ENCODE measurements at regions not wholly inside any gene's neighbourhood (a gene's known extent, or its start where the extent isn't known, plus 50 kb on each side); places are given as distances from the start of the nearest gene placed in this dataset.

- H3K4me1 ChIP-seq, result no peaks in the 10 kb centered on the region
- H3K27me3 ChIP-seq, result no peaks in the 10 kb centered on the region
- no peak for TF ChIP-seq EP300 (IDR thresholded peaks at IDR 0.05)
- H3K4me3 ChIP-seq, result no peak overlapping the region
- H3K36me3 ChIP-seq, result no peaks in the 10 kb centered on the region
- intact Hi-C loops (cut with DNase I), result no loop called here
- H3K9me3 ChIP-seq, result no peaks in the 10 kb centered on the region
- WGBS, result 81% methylated on average over 5 of the region's 5 CpGs
- no peak overlapping the region for H3K27ac ChIP-seq (replicated peaks in 1 of 4)
- no peak for DNase-seq (ENCODE audit: extremely low spot score)
These were observed 259.1 kb upstream of the DAPK1 start for GRCh38 chr9:87238545-87238944.

- H3K36me3 ChIP-seq, result no peaks in the 10 kb centered on the region
- H3K4me3 ChIP-seq, result no peak overlapping the region
- DNase-seq (ENCODE audit: extremely low spot score), result peak; percentile 64
- no peaks in the 10 kb centered on the region for H3K27me3 ChIP-seq
- no peaks in the 10 kb centered on the region for H3K4me1 ChIP-seq
- 83% methylated on average over 1 of the region's 1 CpG for WGBS
- intact Hi-C loops (cut with DNase I), result no loop called here
- no peak overlapping the region for H3K27ac ChIP-seq (replicated peaks in 1 of 4)
- no peaks in the 10 kb centered on the region for H3K9me3 ChIP-seq
- TF ChIP-seq POLR2AphosphoS5 (IDR thresholded peaks at IDR 0.05), result no peak
- TF ChIP-seq CTCF (IDR thresholded peaks at IDR 0.05), result no peak
- TF ChIP-seq POLR2A (IDR thresholded peaks at IDR 0.05; ENCODE audit: low read depth), result no peak
- TF ChIP-seq EP300 (IDR thresholded peaks at IDR 0.05), result no peak
These were observed 258.4 kb upstream of the DAPK1 start for GRCh38 chr9:87239312-87239711.

GRCh38 chr9:87243602-87244001 lies 254.1 kb upstream of the DAPK1 start:
- no peaks in the 10 kb centered on the region for H3K36me3 ChIP-seq
- intact Hi-C loops (cut with DNase I), result no loop called here
- no peak overlapping the region for H3K4me3 ChIP-seq
- WGBS, result 90% methylated on average over 2 of the region's 2 CpGs
- H3K9me3 ChIP-seq, result no peaks in the 10 kb centered on the region
- no peak overlapping the region for H3K27ac ChIP-seq (replicated peaks in 1 of 4)
- TF ChIP-seq POLR2AphosphoS5 (IDR thresholded peaks at IDR 0.05), result no peak
- no peak for TF ChIP-seq POLR2A (IDR thresholded peaks at IDR 0.05; ENCODE audit: low read depth)
- TF ChIP-seq CTCF (IDR thresholded peaks at IDR 0.05), result no peak
- TF ChIP-seq EP300 (IDR thresholded peaks at IDR 0.05), result no peak
- no peaks in the 10 kb centered on the region for H3K27me3 ChIP-seq
- DNase-seq (ENCODE audit: extremely low spot score), result no peak
- no peaks in the 10 kb centered on the region for H3K4me1 ChIP-seq

- intact Hi-C loops (cut with DNase I), result no loop called here
- H3K9me3 ChIP-seq, result no peaks in the 10 kb centered on the region
- H3K27ac ChIP-seq (replicated peaks in 1 of 4), result no peak overlapping the region
- 79% methylated on average over 4 of the region's 4 CpGs for WGBS
- H3K36me3 ChIP-seq, result no peaks in the 10 kb centered on the region
- no peaks in the 10 kb centered on the region for H3K4me1 ChIP-seq
- TF ChIP-seq EP300 (IDR thresholded peaks at IDR 0.05) (no peak), CTCF (IDR thresholded peaks at IDR 0.05) (no peak), POLR2AphosphoS5 (IDR thresholded peaks at IDR 0.05) (no peak), POLR2A (IDR thresholded peaks at IDR 0.05; ENCODE audit: low read depth) (no peak)
- no peak overlapping the region for H3K4me3 ChIP-seq
- no peaks in the 10 kb centered on the region for H3K27me3 ChIP-seq
- DNase-seq (ENCODE audit: extremely low spot score), result peak; percentile 53
These were observed 252.4 kb upstream of the DAPK1 start for GRCh38 chr9:87245271-87245670.

- Histone ChIP-seq H3K27ac (replicated peaks in 1 of 4) (no peak overlapping the region), H3K36me3 (no peaks in the 10 kb centered on the region), H3K4me3 (no peak overlapping the region), H3K4me1 (no peaks in the 10 kb centered on the region), H3K9me3 (no peaks in the 10 kb centered on the region), H3K27me3 (no peaks in the 10 kb centered on the region)
- DNase-seq (ENCODE audit: extremely low spot score), result no peak
- 91% methylated on average over 5 of the region's 5 CpGs for WGBS
- TF ChIP-seq POLR2A (IDR thresholded peaks at IDR 0.05; ENCODE audit: low read depth), result no peak
- TF ChIP-seq EP300 (IDR thresholded peaks at IDR 0.05), result no peak
- no peak for TF ChIP-seq CTCF (IDR thresholded peaks at IDR 0.05)
- no peak for TF ChIP-seq POLR2AphosphoS5 (IDR thresholded peaks at IDR 0.05)
- intact Hi-C loops (cut with DNase I), result no loop called here
These were observed 250.6 kb upstream of the DAPK1 start for GRCh38 chr9:87247097-87247496.

Data from esophagus muscularis mucosa (tissue), 4 donors.